ENCODE measurements at regions not wholly inside any gene's neighbourhood (a gene's known extent, or its start where the extent isn't known, plus 50 kb on each side); places are given as distances from the start of the nearest gene placed in this dataset.

DNA sequence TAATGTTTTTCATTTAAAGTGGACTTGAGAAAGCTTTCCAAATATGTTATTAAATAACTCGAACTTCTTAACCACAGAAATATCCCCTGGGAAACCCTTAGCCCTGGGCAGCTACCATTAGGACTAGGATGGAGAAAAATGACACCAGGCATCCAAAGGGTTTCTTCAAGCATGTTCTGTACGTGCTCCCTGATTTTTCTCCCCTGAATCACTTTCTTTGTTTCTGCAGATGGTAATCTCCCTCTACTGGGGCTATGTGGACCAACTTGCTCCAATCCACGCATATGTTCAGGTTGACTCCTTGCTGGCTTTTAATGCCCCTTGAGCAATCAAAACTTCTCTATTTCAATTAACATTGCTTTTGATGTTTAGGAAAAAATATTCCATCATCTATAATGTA is 312.7 kb upstream of the C1orf87 start:
- H3K4me3 Mint-ChIP-seq, result no peak overlapping the region
- H3K36me3 Mint-ChIP-seq (ENCODE audit: low read depth), result no peaks in the 10 kb centered on the region
- H3K27ac Mint-ChIP-seq (ENCODE audit: unreplicated experiment), result no peak overlapping the region
- no peaks in the 10 kb centered on the region for H3K27me3 Mint-ChIP-seq (ENCODE audit: low read depth)
- no peak for DNase-seq (ENCODE audit: low read depth, low spot score)
- peaks cover 10% of the 10 kb centered on the region for H3K9me3 Mint-ChIP-seq
- TF ChIP-seq, protein P1, sequence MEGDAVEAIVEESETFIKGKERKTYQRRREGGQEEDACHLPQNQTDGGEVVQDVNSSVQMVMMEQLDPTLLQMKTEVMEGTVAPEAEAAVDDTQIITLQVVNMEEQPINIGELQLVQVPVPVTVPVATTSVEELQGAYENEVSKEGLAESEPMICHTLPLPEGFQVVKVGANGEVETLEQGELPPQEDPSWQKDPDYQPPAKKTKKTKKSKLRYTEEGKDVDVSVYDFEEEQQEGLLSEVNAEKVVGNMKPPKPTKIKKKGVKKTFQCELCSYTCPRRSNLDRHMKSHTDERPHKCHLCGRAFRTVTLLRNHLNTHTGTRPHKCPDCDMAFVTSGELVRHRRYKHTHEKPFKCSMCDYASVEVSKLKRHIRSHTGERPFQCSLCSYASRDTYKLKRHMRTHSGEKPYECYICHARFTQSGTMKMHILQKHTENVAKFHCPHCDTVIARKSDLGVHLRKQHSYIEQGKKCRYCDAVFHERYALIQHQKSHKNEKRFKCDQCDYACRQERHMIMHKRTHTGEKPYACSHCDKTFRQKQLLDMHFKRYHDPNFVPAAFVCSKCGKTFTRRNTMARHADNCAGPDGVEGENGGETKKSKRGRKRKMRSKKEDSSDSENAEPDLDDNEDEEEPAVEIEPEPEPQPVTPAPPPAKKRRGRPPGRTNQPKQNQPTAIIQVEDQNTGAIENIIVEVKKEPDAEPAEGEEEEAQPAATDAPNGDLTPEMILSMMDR (conservative IDR thresholded peaks at IDR 0.05), result no peak
- H3K4me1 Mint-ChIP-seq, result peaks cover 7% of the 10 kb centered on the region

DNA sequence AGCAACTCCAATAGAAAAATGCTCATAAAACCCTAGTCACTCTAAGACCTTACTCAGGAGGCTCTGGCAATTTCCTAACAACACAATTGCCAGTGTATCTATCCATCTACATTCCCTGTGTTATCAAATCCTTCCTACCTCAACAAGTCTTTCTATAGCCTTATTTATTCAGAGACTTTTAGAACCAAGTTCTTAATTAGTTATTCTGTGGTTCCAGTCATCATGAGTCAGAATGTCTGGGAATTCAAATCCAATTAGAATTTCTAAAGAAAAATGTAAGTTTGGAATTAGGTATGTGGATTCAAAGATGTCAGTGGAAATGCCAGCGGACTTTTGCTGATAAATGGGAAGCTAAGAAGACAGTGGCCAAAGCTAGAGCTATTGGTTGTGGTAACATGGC is 302.6 kb upstream of the C1orf87 start:
- DNase-seq (ENCODE audit: low read depth, low spot score), result no peak
- H3K36me3 Mint-ChIP-seq (ENCODE audit: low read depth), result no peaks in the 10 kb centered on the region
- H3K9me3 Mint-ChIP-seq, result peaks cover 5% of the 10 kb centered on the region
- no peak overlapping the region for H3K4me3 Mint-ChIP-seq
- H3K27me3 Mint-ChIP-seq (ENCODE audit: low read depth), result no peaks in the 10 kb centered on the region
- no peak overlapping the region for H3K27ac Mint-ChIP-seq (ENCODE audit: unreplicated experiment)
- H3K4me1 Mint-ChIP-seq, result no peaks in the 10 kb centered on the region
- TF ChIP-seq, protein P1 (conservative IDR thresholded peaks at IDR 0.05), result no peak

DNA sequence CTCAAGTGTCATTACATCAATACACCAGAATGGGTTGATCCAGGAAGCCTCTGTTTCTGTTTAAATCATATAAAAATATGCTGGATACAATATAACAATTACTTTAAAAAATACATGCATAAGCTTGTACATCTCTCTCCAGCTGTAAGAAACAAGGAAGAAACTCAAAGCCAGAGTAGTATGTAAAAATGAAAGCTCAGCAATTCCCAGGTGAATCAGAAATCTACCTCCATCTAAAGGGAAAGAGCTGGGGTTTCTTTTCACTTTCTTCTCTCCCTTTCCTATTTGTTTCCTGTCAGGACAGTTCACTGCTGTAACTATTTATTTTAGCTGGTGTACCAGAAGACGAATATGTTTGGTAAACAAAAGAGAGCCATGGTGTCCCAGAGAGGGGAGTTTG is 301.0 kb upstream of the C1orf87 start:
- no peaks in the 10 kb centered on the region for H3K4me1 Mint-ChIP-seq
- no peak for DNase-seq (ENCODE audit: low read depth, low spot score)
- H3K36me3 Mint-ChIP-seq (ENCODE audit: low read depth), result no peaks in the 10 kb centered on the region

DNA sequence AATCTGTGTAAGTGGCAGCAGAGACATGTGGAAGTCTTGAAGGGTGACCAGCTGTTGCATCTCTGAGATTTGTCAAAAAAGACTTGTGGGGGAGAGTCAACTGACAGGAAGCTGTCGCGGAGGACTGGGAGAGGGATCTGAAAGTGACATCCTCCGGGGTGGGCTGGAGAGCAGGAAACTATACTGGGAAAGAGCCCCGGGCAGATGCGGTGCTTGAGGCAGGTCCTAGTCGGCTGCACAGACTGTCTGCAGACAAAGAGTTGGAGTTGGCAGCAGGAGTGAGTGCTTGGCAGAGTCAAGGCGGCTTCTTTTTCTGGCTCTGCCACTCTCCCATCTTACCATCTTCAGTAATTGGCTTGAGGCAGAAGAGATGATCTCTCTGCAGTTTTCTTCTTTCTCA is 294.0 kb upstream of the C1orf87 start:
- peaks cover 6% of the 10 kb centered on the region for H3K4me1 Mint-ChIP-seq
- DNase-seq (ENCODE audit: low read depth, low spot score), result no peak

More for the DNA sequence above, 301.0 kb upstream of the C1orf87 start:
- H3K4me3 Mint-ChIP-seq, result no peak overlapping the region
- H3K27ac Mint-ChIP-seq (ENCODE audit: unreplicated experiment), result no peak overlapping the region
- peaks cover 5% of the 10 kb centered on the region for H3K9me3 Mint-ChIP-seq
- TF ChIP-seq, protein P1 (conservative IDR thresholded peaks at IDR 0.05), result no peak
- H3K27me3 Mint-ChIP-seq (ENCODE audit: low read depth), result no peaks in the 10 kb centered on the region

DNA sequence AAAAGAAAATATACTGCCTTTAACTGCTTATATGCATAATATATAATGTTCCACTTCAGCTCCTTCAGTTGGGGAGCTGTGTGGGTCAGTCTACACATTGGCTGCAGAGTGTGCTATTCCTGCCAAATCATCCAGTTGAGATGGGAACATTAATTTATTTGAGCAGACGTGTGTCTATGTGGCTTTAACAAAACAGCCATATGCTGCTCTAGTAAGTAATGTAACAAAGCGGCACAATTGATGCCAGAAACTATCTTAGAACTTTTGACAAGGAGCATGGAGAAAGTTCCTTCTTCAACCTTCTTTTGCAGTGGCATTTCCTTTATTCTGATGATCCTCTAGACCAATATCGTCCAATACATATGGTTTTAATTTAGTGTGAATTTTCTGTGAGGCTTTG is 285.9 kb upstream of the C1orf87 start:
- Mint-ChIP-seq H3K4me1 (no peaks in the 10 kb centered on the region), H3K27ac (ENCODE audit: unreplicated experiment) (no peak overlapping the region), H3K9me3 (peaks cover 4% of the 10 kb centered on the region), H3K36me3 (ENCODE audit: low read depth) (peaks cover 3% of the 10 kb centered on the region), H3K27me3 (ENCODE audit: low read depth) (no peaks in the 10 kb centered on the region), H3K4me3 (no peak overlapping the region)
- no peak for DNase-seq (ENCODE audit: low read depth, low spot score)
- TF ChIP-seq, protein P1 (conservative IDR thresholded peaks at IDR 0.05), result no peak

More for the DNA sequence above, 294.0 kb upstream of the C1orf87 start:
- H3K4me3 Mint-ChIP-seq, result no peak overlapping the region
- no peaks in the 10 kb centered on the region for H3K9me3 Mint-ChIP-seq
- H3K27me3 Mint-ChIP-seq (ENCODE audit: low read depth), result no peaks in the 10 kb centered on the region
- no peak overlapping the region for H3K27ac Mint-ChIP-seq (ENCODE audit: unreplicated experiment)
- no peaks in the 10 kb centered on the region for H3K36me3 Mint-ChIP-seq (ENCODE audit: low read depth)
- TF ChIP-seq, protein P1 (conservative IDR thresholded peaks at IDR 0.05), result no peak

DNA sequence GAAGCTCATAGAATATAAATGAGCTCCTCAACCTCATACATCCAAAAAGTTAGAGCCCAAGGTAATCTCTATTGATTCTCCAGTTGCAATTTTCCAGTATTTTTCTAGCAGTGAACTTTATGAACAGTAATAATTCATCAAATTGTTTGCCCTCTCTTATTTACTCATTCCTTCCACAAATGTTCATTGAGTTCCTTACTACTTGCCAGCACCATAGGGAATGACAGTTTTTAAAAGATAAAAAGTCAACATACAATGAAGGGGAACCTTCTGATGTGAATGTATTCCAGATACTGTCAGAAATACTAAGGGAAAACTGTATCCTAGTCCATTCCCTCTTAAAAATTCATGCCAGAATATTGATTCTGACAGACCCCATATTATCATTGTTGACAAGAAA is 277.0 kb upstream of the C1orf87 start:
- Mint-ChIP-seq H3K4me1 (no peaks in the 10 kb centered on the region), H3K27me3 (ENCODE audit: low read depth) (no peaks in the 10 kb centered on the region), H3K9me3 (no peaks in the 10 kb centered on the region), H3K36me3 (ENCODE audit: low read depth) (no peaks in the 10 kb centered on the region), H3K27ac (ENCODE audit: unreplicated experiment) (no peak overlapping the region), H3K4me3 (no peak overlapping the region)
- no peak for DNase-seq (ENCODE audit: low read depth, low spot score)
- TF ChIP-seq, protein P1 (conservative IDR thresholded peaks at IDR 0.05), result no peak
